A549 (cell line): ENCODE measurements at regions not wholly inside any gene's neighbourhood (a gene's known extent, or its start where the extent isn't known, plus 50 kb on each side); places are given as distances from the start of the nearest gene placed in this dataset.
"Not testable (repeated sequence)": the region's sequence is repeated elsewhere in the genome, so short reads cannot be mapped to it uniquely, and the experiment has no call there.

Experiments used
- ATAC-seq, 2 experiments: fragments of 200-7000 bp in 1 of 2; fragments of >200 bp in 1 of 2; cut with Nextera tagmentation in 1 of 2; cut with Tn5 transposase in 1 of 2; 3 replicates each; pipeline versions ENCODE4 v1.8.0 to v1.9.1; 2018 to 2020; ENCODE audit warnings: mild to moderate bottlenecking in 1 of 2, moderate library complexity in 1 of 2
- CTCF ChIA-PET: fragments of 300-600 bp; sonication (Branson Sonifier 250); formaldehyde crosslinking; extraction: SDS; loops from one replicate; lab custom pipeline; 2021; ENCODE audit warnings: antibody characterized with exemption, inconsistent platforms; lab: Yijun Ruan, JAX
- POLR2A ChIA-PET: fragments of 350-600 bp; formaldehyde crosslinking; extraction: SDS; loops from one replicate; lab custom pipeline; 2021; ENCODE audit warnings: antibody characterized with exemption, inconsistent platforms; lab: Yijun Ruan, JAX
- DNase-seq, 2 experiments: peaks; one replicate each; pipeline versions ENCODE4 v3.0.0 to v3.0.0-alpha.2; 2011 to 2016; ENCODE audit warnings: low read depth in 1 of 2, low spot score in 1 of 2
- FAIRE-seq: peaks from 2 replicates; lab custom pipeline; 2011; peaks lifted over from hg19 to GRCh38; lab: Jason Lieb, UNC
- H3K27ac ChIP-seq, 2 experiments: fragments of >200 bp; sonication (Bioruptor Twin); formaldehyde crosslinking; 3 replicates each; pipeline ENCODE4 v1.5.1; 2016 to 2017
- H3K4me1 ChIP-seq: fragments of >200 bp; sonication (Bioruptor Twin); formaldehyde crosslinking; 3 replicates; pipeline ENCODE4 v1.6.1; 2016
- H3K4me2 ChIP-seq: fragments of >200 bp; sonication (Bioruptor Twin); formaldehyde crosslinking; 3 replicates; pipeline ENCODE4 v1.6.1; 2016
- H3K4me3 ChIP-seq: fragments of >200 bp; sonication (Bioruptor Twin); formaldehyde crosslinking; 3 replicates; pipeline ENCODE4 v1.5.1; 2016
- H3K9me3 ChIP-seq: fragments of >200 bp; sonication (Bioruptor Twin); formaldehyde crosslinking; 3 replicates; pipeline ENCODE4 v1.6.1; 2016
- WGBS: methylation state at CpG from one replicate; pipeline ENCODE4 v1.1.6; 2017; ENCODE audit errors: missing lambda C conversion rate; 5-methylcytosine and 5-hydroxymethylcytosine counted together

DNA sequence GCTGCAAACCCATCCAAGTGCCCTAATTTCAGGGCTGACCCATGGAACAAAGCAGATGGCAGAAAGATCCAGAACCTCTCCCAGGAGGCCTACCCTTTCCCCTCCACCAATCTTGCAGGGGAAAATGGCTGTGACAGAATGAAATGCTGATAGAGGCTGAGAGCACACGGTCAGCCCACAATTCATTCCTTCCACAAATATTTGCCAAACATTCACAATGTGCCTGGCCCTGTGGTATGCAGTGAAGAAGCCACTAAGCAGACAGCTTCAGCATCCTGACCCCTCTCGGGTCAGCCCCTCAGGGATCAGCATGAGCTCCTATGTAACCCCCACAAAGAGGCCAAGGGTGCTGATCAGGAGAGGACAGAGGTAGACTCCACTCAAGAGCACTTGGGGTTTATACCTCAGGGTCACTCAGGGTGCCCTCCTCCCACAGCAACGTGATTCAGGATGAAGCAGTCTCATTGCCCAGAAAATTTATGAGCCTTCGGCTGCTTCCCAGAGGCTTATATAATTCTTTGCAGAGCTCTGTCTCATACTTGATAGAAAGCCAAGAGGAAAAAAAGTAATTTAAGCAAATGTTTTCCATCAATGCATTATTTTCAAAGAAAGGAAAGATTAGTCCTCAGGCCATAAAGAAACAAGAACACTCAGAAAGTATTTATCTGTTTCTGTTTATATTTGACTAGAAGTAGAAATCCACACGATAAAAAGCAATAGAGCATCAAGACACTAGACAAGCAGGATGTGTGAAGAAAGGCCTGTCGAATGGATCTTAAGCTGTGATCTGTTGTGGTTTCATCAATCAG is 123.8 kb upstream of the VOPP1 start:
- CTCF ChIA-PET, ATAC-seq: not testable (repeated sequence)
- WGBS, result 38% methylated on average over 5 of the region's 6 CpGs

GRCh38 chr7:55694484-55694883 is 122.2 kb upstream of the VOPP1 start:
- H3K27ac ChIP-seq, H3K4me1 ChIP-seq, H3K4me3 ChIP-seq, CTCF ChIA-PET, DNase-seq, H3K9me3 ChIP-seq, POLR2A ChIA-PET, H3K4me2 ChIP-seq, ATAC-seq, FAIRE-seq: not testable (repeated sequence)
- WGBS, result 50% methylated on average over 4 of the region's 5 CpGs

More for the DNA sequence above, 123.8 kb upstream of the VOPP1 start:
- H3K9me3 ChIP-seq, FAIRE-seq, H3K4me3 ChIP-seq, POLR2A ChIA-PET, H3K27ac ChIP-seq, DNase-seq, H3K4me2 ChIP-seq, H3K4me1 ChIP-seq: not testable (repeated sequence)

- H3K4me3 ChIP-seq, FAIRE-seq, H3K9me3 ChIP-seq, H3K4me1 ChIP-seq, H3K27ac ChIP-seq, POLR2A ChIA-PET, H3K4me2 ChIP-seq, DNase-seq, CTCF ChIA-PET: not testable (repeated sequence)
- 48% methylated on average over 17 of the region's 17 CpGs for WGBS
- 0 out of 6 replicates have a peak, but pooled peaks of 1 of the 2 experiments have one; percentile 28 for ATAC-seq
Measured at GRCh38 chr7:55688684-55689681, 116.7 kb upstream of the VOPP1 start.

GRCh38 chr7:55688261-55688660 is 116.0 kb upstream of the VOPP1 start:
- H3K9me3 ChIP-seq, DNase-seq, FAIRE-seq, CTCF ChIA-PET, H3K4me3 ChIP-seq, H3K4me2 ChIP-seq, ATAC-seq, H3K4me1 ChIP-seq, H3K27ac ChIP-seq, POLR2A ChIA-PET: not testable (repeated sequence)
- WGBS, result 74% methylated on average over 3 of the region's 3 CpGs

DNA sequence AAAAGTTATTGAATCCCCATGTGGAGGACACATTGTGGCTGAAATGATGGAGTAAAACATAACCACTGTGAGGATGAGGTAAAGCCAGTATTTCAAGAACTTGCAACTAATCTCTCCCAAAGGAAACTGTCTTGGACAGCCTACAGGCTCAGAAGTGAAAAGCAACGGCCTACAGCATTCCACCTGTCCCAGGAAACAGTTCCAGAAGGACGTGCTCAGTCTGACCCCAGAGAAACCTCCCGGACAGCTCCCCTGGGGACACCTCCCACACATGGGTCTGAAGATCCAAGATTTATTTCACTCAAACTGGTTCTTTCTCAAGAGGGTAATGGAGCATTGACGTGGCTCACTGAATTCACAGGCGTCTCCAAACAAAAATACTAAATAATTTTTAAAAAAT is 115.0 kb upstream of the VOPP1 start:
- FAIRE-seq, H3K4me3 ChIP-seq, DNase-seq, H3K9me3 ChIP-seq, H3K27ac ChIP-seq, H3K4me2 ChIP-seq, H3K4me1 ChIP-seq, CTCF ChIA-PET, ATAC-seq, POLR2A ChIA-PET: not testable (repeated sequence)
- 38% methylated on average over 2 of the region's 5 CpGs for WGBS

- H3K4me1 ChIP-seq, CTCF ChIA-PET, FAIRE-seq, H3K4me2 ChIP-seq, DNase-seq, H3K9me3 ChIP-seq, H3K27ac ChIP-seq, ATAC-seq, H3K4me3 ChIP-seq, POLR2A ChIA-PET: not testable (repeated sequence)
- WGBS, result 47% methylated on average over 7 of the region's 7 CpGs
Measured at GRCh38 chr7:55686771-55687170, 114.5 kb upstream of the VOPP1 start.

DNA sequence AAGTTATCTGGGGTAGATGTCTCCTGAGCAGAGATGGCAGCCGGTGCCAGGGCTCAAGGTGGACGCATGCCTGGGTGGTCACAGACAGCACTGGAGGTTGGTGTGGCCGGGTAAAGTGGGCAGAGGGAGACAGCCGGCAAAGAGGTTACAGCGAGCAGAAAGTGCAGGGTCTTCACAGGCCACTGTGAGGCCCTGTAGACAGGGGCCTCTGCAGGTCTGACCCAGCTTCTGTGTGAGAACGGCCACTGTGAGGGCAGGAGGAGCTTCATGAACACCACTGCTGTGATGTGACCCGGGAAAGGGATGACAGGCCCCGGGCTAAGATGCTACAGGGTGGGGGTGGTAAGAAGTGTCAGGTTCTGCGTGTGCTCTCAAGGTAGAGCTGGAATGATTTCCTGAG is 111.2 kb upstream of the VOPP1 start:
- DNase-seq, H3K4me3 ChIP-seq, H3K4me2 ChIP-seq, H3K27ac ChIP-seq, ATAC-seq, H3K9me3 ChIP-seq, H3K4me1 ChIP-seq, POLR2A ChIA-PET, CTCF ChIA-PET, FAIRE-seq: not testable (repeated sequence)
- 37% methylated on average over 6 of the region's 9 CpGs for WGBS

GRCh38 chr7:55675589-55675988 is 103.3 kb upstream of the VOPP1 start:
- not testable (repeated sequence) for H3K4me3 ChIP-seq

GRCh38 chr7:55673525-55673924 is 101.2 kb upstream of the VOPP1 start:
- DNase-seq, H3K27ac ChIP-seq, H3K4me3 ChIP-seq, H3K4me1 ChIP-seq, H3K9me3 ChIP-seq, CTCF ChIA-PET, H3K4me2 ChIP-seq, POLR2A ChIA-PET, FAIRE-seq, ATAC-seq: not testable (repeated sequence)

More at GRCh38 chr7:55675589-55675988, 103.3 kb upstream of the VOPP1 start:
- H3K27ac ChIP-seq, POLR2A ChIA-PET, DNase-seq, H3K9me3 ChIP-seq, ATAC-seq, CTCF ChIA-PET, H3K4me1 ChIP-seq, FAIRE-seq, H3K4me2 ChIP-seq: not testable (repeated sequence)
- 5% methylated on average over 1 of the region's 1 CpG for WGBS

GRCh38 chr7:55672084-55672483 is 99.8 kb upstream of the VOPP1 start:
- H3K9me3 ChIP-seq, FAIRE-seq, DNase-seq, H3K4me1 ChIP-seq, H3K27ac ChIP-seq, ATAC-seq, CTCF ChIA-PET, H3K4me3 ChIP-seq, POLR2A ChIA-PET, H3K4me2 ChIP-seq: not testable (repeated sequence)
- WGBS, result 18% methylated on average over 1 of the region's 1 CpG
